Upper lobe of left lung (tissue), 6 donors: ENCODE measurements at regions not wholly inside any gene's neighbourhood (a gene's known extent, or its start where the extent isn't known, plus 50 kb on each side); places are given as distances from the start of the nearest gene placed in this dataset.

Experiments
- ATAC-seq, 2 donors: fragments of 200-7000 bp; cut with Tn5 transposase; one replicate each; pipeline ENCODE4 v1.9.1; 2022; ENCODE audit warnings: mild to moderate bottlenecking in 2 of 2, moderate library complexity in 2 of 2; ENCODE audit not compliant: low FRiP score in 2 of 2
- DNase-seq, 2 donors: peaks; one replicate each; pipeline ENCODE4 v3.0.0-alpha.2; 2019 to 2020
- H3K27ac ChIP-seq, 4 donors: fragments of 200-600 bp; sonication (generic); one replicate each; pipeline ENCODE4 v1.5.1; 2016 to 2019
- H3K27me3 ChIP-seq, 4 donors: fragments of 200-600 bp; sonication (generic); one replicate each; pipeline ENCODE4 v1.5.1; 2017 to 2019
- H3K36me3 ChIP-seq, 4 donors: fragments of 200-600 bp; sonication (generic); one replicate each; pipeline ENCODE4 v1.5.1; 2016 to 2019
- H3K4me1 ChIP-seq, 4 donors: fragments of 200-600 bp; sonication (generic); one replicate each; pipeline ENCODE4 v1.5.1; 2018 to 2019
- H3K4me3 ChIP-seq, 4 donors: fragments of 200-600 bp; sonication (generic); one replicate each; pipeline ENCODE4 v1.5.1; 2017 to 2019; ENCODE audit warnings: mild to moderate bottlenecking in 2 of 4, moderate library complexity in 1 of 4
- H3K9me3 ChIP-seq, 4 donors: fragments of 200-600 bp; sonication (generic); one replicate each; pipeline ENCODE4 v1.5.1; 2018 to 2019
- EP300 ChIP-seq, 4 donors: sonication (generic); formaldehyde crosslinking; IDR thresholded peaks; one replicate each; pipeline ENCODE4 v1.5.1; 2017; ENCODE audit warnings: antibody characterized with exemption in 4 of 4, control low read depth in 2 of 4
- POLR2A ChIP-seq, 4 donors: fragments of 450-650 bp; IDR thresholded peaks; one replicate each; pipeline ENCODE4 v1.5.1; 2016 to 2017; ENCODE audit warnings: antibody characterized with exemption in 4 of 4, mild to moderate bottlenecking in 2 of 4
- POLR2AphosphoS5 ChIP-seq, 2 donors: sonication (generic); formaldehyde crosslinking; IDR thresholded peaks; one replicate each; pipeline ENCODE4 v1.5.1; 2017; ENCODE audit warnings: antibody characterized with exemption in 2 of 2
- WGBS, 2 donors: methylation state at CpG; one replicate each; pipeline ENCODE4 v1.1.5; 2017 to 2018; 5-methylcytosine and 5-hydroxymethylcytosine counted together
- TF ChIP-seq, protein P1 (sequence below), 6 experiments: fragments of 450-650 bp in 4 of 6; fragments of 200-600 bp in 2 of 6; sonication (generic) in 2 of 6; IDR thresholded peaks; one replicate each; pipeline ENCODE4 v1.5.1; 2016 to 2019; ENCODE audit warnings: antibody characterized with exemption in 6 of 6
- donor health status: DM: no; HTN: no; CAD: no; lungs with moderate emphysema.
- donor health status: DM: no; HTN: yes; CAD: no; lungs with severe emphysema.

DNA sequence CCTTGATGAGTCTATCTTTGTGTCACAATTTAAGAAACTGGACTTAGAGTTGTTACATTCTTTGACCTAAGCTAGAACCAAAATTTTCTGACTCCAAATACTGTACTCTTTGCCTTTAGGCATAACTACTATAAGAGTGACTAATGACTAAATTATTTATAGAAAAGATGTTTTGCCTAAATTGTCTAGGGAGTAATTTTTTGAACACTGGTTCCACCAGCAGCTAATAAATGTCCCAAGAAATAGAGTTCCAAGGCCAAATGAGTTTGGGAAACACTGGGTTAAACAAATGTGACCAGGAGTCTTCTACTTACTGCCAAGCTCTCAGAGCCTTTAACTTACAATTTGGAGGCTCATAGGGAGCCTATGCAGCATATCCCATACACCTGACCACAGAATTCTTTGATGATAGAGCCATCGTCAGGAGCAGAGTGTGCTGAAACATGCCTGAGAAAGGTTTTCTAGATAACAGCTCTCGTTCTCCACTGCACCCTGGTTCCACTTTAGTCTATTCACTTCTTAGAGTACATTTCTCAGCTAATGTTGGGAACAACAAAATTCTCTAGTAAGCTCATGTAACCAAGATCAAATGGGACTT is 215.9 kb upstream of the HMGA2 start:
- H3K9me3 ChIP-seq = peaks cover 0 to 5% (median 0%) of the 10 kb centered on the region in 4 donors
- no peak overlapping the region for H3K4me3 ChIP-seq
- ATAC-seq = no peak
- no peaks in the 10 kb centered on the region for H3K36me3 ChIP-seq
- DNase-seq = no peak
- H3K27ac ChIP-seq = no peak overlapping the region
- TF ChIP-seq EP300 (IDR thresholded peaks at IDR 0.05) (no peak), POLR2AphosphoS5 (IDR thresholded peaks at IDR 0.05) (no peak)
- WGBS, 2 donors = 93 to 96% methylated on average over 2 of the region's 2 CpGs
- peaks cover 0 to 7% (median 6%) of the 10 kb centered on the region in 4 donors for H3K4me1 ChIP-seq
- H3K27me3 ChIP-seq = no peaks in the 10 kb centered on the region

DNA sequence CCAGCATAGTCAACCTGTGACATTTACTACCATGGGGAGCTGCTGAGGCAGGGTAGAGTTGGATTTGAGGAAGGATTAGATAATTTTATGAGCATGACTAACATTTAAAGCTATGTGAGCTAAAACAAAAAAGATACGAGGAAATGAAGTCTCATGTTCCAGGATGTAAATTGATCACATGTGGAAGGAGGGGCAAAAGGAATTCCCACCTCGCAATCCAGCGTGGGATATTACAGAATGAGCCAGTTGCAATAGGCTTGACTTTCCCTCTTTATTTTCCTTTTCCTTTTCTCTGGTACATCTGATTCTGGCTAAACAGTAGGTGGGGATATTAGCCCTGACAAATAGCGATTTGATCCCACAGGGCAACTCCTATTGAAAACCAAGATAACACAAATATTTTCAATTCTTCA is 214.9 kb upstream of the HMGA2 start:
- ATAC-seq = peak in 1 of 2 donors; percentile 73
- 87 to 92% methylated on average over 4 of the region's 4 CpGs for WGBS, 2 donors

DNA sequence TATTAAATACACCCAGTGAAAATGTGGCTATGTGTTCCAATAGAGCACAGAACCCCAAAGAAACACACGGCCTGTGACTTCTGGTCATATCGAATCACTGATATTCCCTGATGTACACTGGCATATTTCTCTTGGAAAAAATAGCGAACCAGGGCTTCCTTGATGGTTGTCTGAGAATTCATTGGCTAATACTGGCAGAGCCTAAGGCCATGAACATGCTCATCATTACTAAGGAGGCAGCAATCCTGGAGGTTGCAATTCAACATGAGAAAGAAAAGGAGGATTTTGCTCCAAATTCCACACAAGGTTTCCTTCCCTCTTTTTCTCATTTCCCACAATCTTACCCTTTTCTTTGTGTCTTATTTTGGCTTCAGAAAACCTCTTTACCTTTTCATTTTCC is 212.9 kb upstream of the HMGA2 start:
- ATAC-seq (no peak), DNase-seq (no peak)
- peaks cover 0 to 5% (median 0%) of the 10 kb centered on the region in 4 donors for H3K9me3 ChIP-seq
- no peak overlapping the region for H3K4me3 ChIP-seq
- H3K27ac ChIP-seq = no peak overlapping the region
- WGBS, 2 donors = 90% methylated on average over 3 of the region's 3 CpGs
- H3K4me1 ChIP-seq = no peaks in the 10 kb centered on the region
- H3K27me3 ChIP-seq = no peaks in the 10 kb centered on the region
- TF ChIP-seq EP300 (IDR thresholded peaks at IDR 0.05) (no peak), POLR2A (IDR thresholded peaks at IDR 0.05) (no peak), POLR2AphosphoS5 (IDR thresholded peaks at IDR 0.05) (no peak)
- TF ChIP-seq, protein P1, sequence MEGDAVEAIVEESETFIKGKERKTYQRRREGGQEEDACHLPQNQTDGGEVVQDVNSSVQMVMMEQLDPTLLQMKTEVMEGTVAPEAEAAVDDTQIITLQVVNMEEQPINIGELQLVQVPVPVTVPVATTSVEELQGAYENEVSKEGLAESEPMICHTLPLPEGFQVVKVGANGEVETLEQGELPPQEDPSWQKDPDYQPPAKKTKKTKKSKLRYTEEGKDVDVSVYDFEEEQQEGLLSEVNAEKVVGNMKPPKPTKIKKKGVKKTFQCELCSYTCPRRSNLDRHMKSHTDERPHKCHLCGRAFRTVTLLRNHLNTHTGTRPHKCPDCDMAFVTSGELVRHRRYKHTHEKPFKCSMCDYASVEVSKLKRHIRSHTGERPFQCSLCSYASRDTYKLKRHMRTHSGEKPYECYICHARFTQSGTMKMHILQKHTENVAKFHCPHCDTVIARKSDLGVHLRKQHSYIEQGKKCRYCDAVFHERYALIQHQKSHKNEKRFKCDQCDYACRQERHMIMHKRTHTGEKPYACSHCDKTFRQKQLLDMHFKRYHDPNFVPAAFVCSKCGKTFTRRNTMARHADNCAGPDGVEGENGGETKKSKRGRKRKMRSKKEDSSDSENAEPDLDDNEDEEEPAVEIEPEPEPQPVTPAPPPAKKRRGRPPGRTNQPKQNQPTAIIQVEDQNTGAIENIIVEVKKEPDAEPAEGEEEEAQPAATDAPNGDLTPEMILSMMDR (IDR thresholded peaks at IDR 0.05) = no peak
- no peaks in the 10 kb centered on the region for H3K36me3 ChIP-seq

More for the DNA sequence above, 214.9 kb upstream of the HMGA2 start:
- no peaks in the 10 kb centered on the region for H3K4me1 ChIP-seq
- no peaks in the 10 kb centered on the region for H3K36me3 ChIP-seq
- H3K9me3 ChIP-seq = peaks cover 0 to 5% (median 0%) of the 10 kb centered on the region in 4 donors
- H3K27me3 ChIP-seq = no peaks in the 10 kb centered on the region
- DNase-seq = no peak
- H3K27ac ChIP-seq = no peak overlapping the region
- TF ChIP-seq EP300 (IDR thresholded peaks at IDR 0.05) = no peak
- no peak for TF ChIP-seq POLR2A (IDR thresholded peaks at IDR 0.05)
- TF ChIP-seq, protein P1 (IDR thresholded peaks at IDR 0.05) = no peak
- H3K4me3 ChIP-seq = no peak overlapping the region

DNA sequence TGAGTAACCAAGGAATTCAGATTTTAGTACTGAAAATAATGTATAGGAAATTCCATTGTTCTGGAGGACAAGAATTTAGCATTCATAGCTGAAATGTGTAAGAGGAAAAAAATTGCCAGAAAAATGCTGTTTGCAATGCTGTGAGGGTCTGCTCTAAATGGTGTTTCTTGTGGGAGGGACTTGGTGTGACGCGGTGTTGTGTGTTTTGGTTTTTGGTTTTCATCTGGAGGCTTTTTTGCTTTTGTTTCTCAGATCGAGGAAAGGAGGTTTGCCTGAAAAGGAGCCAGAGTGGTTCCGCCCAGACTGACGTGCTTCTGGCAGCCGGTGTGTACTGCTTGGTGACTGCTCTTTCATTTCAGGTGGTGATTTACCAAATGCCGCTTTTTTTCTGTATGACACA is 211.8 kb upstream of the HMGA2 start:
- TF ChIP-seq POLR2AphosphoS5 (IDR thresholded peaks at IDR 0.05) (no peak), POLR2A (IDR thresholded peaks at IDR 0.05) (no peak), EP300 (IDR thresholded peaks at IDR 0.05) (no peak)
- TF ChIP-seq, protein P1 (IDR thresholded peaks at IDR 0.05) = no peak
- no peak overlapping the region for H3K27ac ChIP-seq
- H3K4me1 ChIP-seq = no peaks in the 10 kb centered on the region
- peaks cover 0 to 5% (median 0%) of the 10 kb centered on the region in 4 donors for H3K9me3 ChIP-seq
- no peak overlapping the region for H3K4me3 ChIP-seq
- 73 to 82% methylated on average over 7 of the region's 7 CpGs for WGBS, 2 donors
- H3K36me3 ChIP-seq = no peaks in the 10 kb centered on the region
- DNase-seq (no peak), ATAC-seq (no peak)
- no peaks in the 10 kb centered on the region for H3K27me3 ChIP-seq

DNA sequence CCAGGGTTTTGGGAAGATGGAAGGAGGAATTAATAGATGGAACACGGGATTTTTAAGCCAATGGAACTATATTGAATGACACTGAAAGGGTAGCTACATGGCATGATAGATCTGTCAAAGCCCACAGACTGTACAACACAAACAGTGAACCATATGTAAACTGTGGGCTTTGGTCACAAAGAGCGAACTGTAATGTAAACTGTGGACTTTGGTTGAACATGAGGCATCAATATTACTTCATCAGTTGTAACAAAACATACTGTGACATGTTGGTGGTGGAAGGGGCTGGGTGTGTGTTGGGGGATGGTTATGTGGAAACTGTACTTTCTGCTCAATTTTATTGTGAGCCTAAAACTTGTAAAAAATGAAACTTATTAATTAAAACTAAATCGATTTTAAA is 210.6 kb upstream of the HMGA2 start:
- Histone ChIP-seq H3K27ac (no peak overlapping the region), H3K4me1 (no peaks in the 10 kb centered on the region), H3K27me3 (no peaks in the 10 kb centered on the region), H3K9me3 (no peaks in the 10 kb centered on the region), H3K36me3 (no peaks in the 10 kb centered on the region), H3K4me3 (no peak overlapping the region)
- no peak for TF ChIP-seq POLR2AphosphoS5 (IDR thresholded peaks at IDR 0.05)
- TF ChIP-seq POLR2A (IDR thresholded peaks at IDR 0.05) = no peak
- TF ChIP-seq EP300 (IDR thresholded peaks at IDR 0.05) = no peak
- TF ChIP-seq, protein P1 (IDR thresholded peaks at IDR 0.05) = no peak
- DNase-seq (no peak), ATAC-seq (no peak)
- WGBS, 2 donors = 72 to 80% methylated on average over 3 of the region's 3 CpGs
